ENCODE measurements at regions not wholly inside any gene's neighbourhood (a gene's known extent, or its start where the extent isn't known, plus 50 kb on each side); places are given as distances from the start of the nearest gene placed in this dataset.

DNA sequence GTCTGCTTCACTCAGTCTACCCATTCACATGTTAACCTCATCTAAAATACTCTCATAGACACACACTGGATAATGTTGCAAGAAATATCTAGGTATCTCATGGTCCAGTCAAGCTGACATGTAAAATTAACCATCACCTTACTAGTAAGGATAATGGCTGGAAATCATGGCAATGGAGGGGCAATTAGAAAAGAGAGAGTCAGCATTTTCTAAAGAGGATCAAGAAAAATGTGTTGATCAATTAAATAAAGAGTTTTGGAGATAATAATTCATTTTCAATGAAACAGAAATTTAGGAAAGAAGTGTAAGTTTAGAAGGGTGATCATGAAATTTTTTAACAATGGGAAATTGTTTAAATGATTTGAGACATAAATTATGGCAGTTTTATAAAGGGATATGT, 1914.1 kb upstream of the IGFBP7 start (continued):
- TF ChIP-seq SIN3A (IDR thresholded peaks at IDR 0.05; ENCODE audit: low read depth, low read length) = no peak

GRCh38 chr4:59037812-59038211, 1927.6 kb upstream of the IGFBP7 start:
- DNase-seq (ENCODE audit: low read depth, low spot score) (no peak), FAIRE-seq (no peak), ATAC-seq (no peak)
- Histone ChIP-seq H3K27ac (ENCODE audit: control insufficient read depth, insufficient read depth) (no peak overlapping the region), H3K27me3 (replicated peaks in 1 of 2; ENCODE audit: control insufficient read depth in 2 of 2, insufficient read depth in 2 of 2, low read length in 1 of 2) (no peaks in the 10 kb centered on the region), H3K9ac (ENCODE audit: control insufficient read depth, insufficient read depth, low read length) (no peak overlapping the region), H4K20me1 (ENCODE audit: control insufficient read depth, insufficient read depth) (no peaks in the 10 kb centered on the region), H3K4me1 (ENCODE audit: control insufficient read depth, insufficient read depth, low read length) (no peaks in the 10 kb centered on the region), H2AFZ (ENCODE audit: control insufficient read depth, low read depth, low read length) (no peak overlapping the region), H3K9me3 (replicated peaks; ENCODE audit: control insufficient read depth, insufficient read depth, low read length) (no peaks in the 10 kb centered on the region), H3K4me3 (no peak overlapping the region), H3K36me3 (ENCODE audit: control insufficient read depth in 2 of 2, insufficient read depth in 2 of 2, low read length in 1 of 2) (no peaks in the 10 kb centered on the region), H3K4me2 (ENCODE audit: control insufficient read depth, insufficient read depth) (no peak overlapping the region), H3K79me2 (ENCODE audit: control insufficient read depth, insufficient read depth, low read length) (no peaks in the 10 kb centered on the region)
- intact Hi-C loops (cut with micrococcal nuclease; ENCODE audit: unreplicated experiment) = no loop called here
- no TSS peak for BruUV-seq (replicated peaks)
- TF ChIP-seq CBFB (IDR thresholded peaks at IDR 0.05; ENCODE audit: low read depth) (no peak), TCF3 (IDR thresholded peaks at IDR 0.05; ENCODE audit: borderline replicate concordance, insufficient read depth, low read depth, low read length) (no peak), TBL1XR1 (IDR thresholded peaks at IDR 0.05; ENCODE audit: low read depth, low read length) (no peak), PRDM15 (CRISPR knock-in tag; IDR thresholded peaks at IDR 0.05) (no peak), CEBPZ (IDR thresholded peaks at IDR 0.05; ENCODE audit: low read depth, low read length) (no peak), NR2C2 (IDR thresholded peaks at IDR 0.05; ENCODE audit: borderline replicate concordance, control insufficient read depth, insufficient read length, low read depth) (no peak)
- TF ChIP-seq, protein P1, sequence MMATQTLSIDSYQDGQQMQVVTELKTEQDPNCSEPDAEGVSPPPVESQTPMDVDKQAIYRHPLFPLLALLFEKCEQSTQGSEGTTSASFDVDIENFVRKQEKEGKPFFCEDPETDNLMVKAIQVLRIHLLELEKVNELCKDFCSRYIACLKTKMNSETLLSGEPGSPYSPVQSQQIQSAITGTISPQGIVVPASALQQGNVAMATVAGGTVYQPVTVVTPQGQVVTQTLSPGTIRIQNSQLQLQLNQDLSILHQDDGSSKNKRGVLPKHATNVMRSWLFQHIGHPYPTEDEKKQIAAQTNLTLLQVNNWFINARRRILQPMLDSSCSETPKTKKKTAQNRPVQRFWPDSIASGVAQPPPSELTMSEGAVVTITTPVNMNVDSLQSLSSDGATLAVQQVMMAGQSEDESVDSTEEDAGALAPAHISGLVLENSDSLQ (IDR thresholded peaks at IDR 0.05) = no peak
- in situ Hi-C loops (cut with MboI) = no loop called here
- ChIA-PET RAD21 (ENCODE audit: unreplicated experiment) (no interaction called here), SMC1A (ENCODE audit: uncharacterized antibody, unreplicated experiment) (no interaction called here), POLR2A (no interaction called here), CTCF (no interaction called here)
- WGBS (ENCODE audit: insufficient coverage, insufficient replicate concordance, low lambda C conversion rate, missing lambda C conversion rate) = 0% methylated on average over 1 of the region's 1 CpG

All from GM12878 (cell line).